GM23338 (cell line): ENCODE measurements at regions not wholly inside any gene's neighbourhood (a gene's known extent, or its start where the extent isn't known, plus 50 kb on each side); places are given as distances from the start of the nearest gene placed in this dataset.

Source experiments
- ATAC-seq: fragments of 200-7000 bp; cut with Tn5 transposase; 3 replicates; pipeline ENCODE4 v1.9.1; 2020
- DNase-seq: peaks from one replicate; pipeline ENCODE4 v3.0.0-alpha.2; 2015; ENCODE audit warnings: low spot score
- H2AFZ ChIP-seq: fragments of 200-600 bp; sonication (generic); 2 replicates; pipeline ENCODE4 v1.8.0; 2016; ENCODE audit warnings: antibody characterized with exemption, mild to moderate bottlenecking, moderate library complexity
- H3F3A ChIP-seq: fragments of 200-600 bp; sonication (generic); replicated peaks from 2 replicates; pipeline ENCODE4 v1.8.0; 2017; ENCODE audit warnings: antibody characterized with exemption, mixed run types, low read depth
- H3K27ac ChIP-seq: fragments of 200-600 bp; sonication (generic); 2 replicates; pipeline ENCODE4 v1.6.1; 2016; ENCODE audit warnings: low read depth
- H3K27me3 ChIP-seq: fragments of 200-600 bp; sonication (generic); 2 replicates; pipeline ENCODE4 v1.8.0; 2016; ENCODE audit warnings: mild to moderate bottlenecking, mixed run types, moderate library complexity; ENCODE audit not compliant: insufficient read depth
- H3K36me3 ChIP-seq: fragments of 200-600 bp; sonication (generic); 2 replicates; pipeline ENCODE4 v1.8.0; 2016; ENCODE audit warnings: mild to moderate bottlenecking; ENCODE audit not compliant: insufficient read depth
- H3K4me1 ChIP-seq: fragments of 200-600 bp; sonication (generic); 2 replicates; pipeline ENCODE4 v1.8.0; 2016; ENCODE audit warnings: mild to moderate bottlenecking, moderate library complexity; ENCODE audit not compliant: insufficient read depth
- H3K4me2 ChIP-seq: fragments of 200-600 bp; sonication (generic); 2 replicates; pipeline ENCODE4 v1.7.1; 2017; ENCODE audit warnings: mixed run types
- H3K4me3 ChIP-seq: fragments of 200-600 bp; sonication (generic); 2 replicates; pipeline ENCODE4 v1.6.1; 2016; ENCODE audit warnings: mixed run types
- H3K79me2 ChIP-seq: fragments of 200-600 bp; sonication (generic); replicated peaks from 2 replicates; pipeline ENCODE4 v1.8.0; 2017; ENCODE audit warnings: mild to moderate bottlenecking; ENCODE audit not compliant: insufficient read depth
- H3K9me2 ChIP-seq: fragments of 200-600 bp; sonication (generic); 2 replicates; pipeline ENCODE4 v1.8.0; 2017; ENCODE audit not compliant: insufficient read depth
- H4K20me1 ChIP-seq: fragments of 200-600 bp; sonication (generic); replicated peaks from 2 replicates; pipeline ENCODE4 v1.8.0; 2017; ENCODE audit warnings: mild to moderate bottlenecking; ENCODE audit not compliant: insufficient read depth
- H3K27ac Mint-ChIP-seq: 2 replicates; pipeline ENCODE4 v1.8.0; 2020; ENCODE audit warnings: inconsistent platforms, mild to moderate bottlenecking, moderate library complexity, mixed read lengths
- H3K27me3 Mint-ChIP-seq: 3 replicates; pipeline ENCODE4 v1.8.0; 2022; ENCODE audit warnings: low read depth, mild to moderate bottlenecking, moderate library complexity, mixed read lengths, inconsistent platforms; ENCODE audit not compliant: insufficient read depth, poor library complexity
- H3K36me3 Mint-ChIP-seq: 3 replicates; pipeline ENCODE4 v1.8.0; 2021; ENCODE audit warnings: low read depth, mild to moderate bottlenecking, inconsistent platforms, moderate library complexity, mixed read lengths
- H3K4me1 Mint-ChIP-seq: 3 replicates; pipeline ENCODE4 v1.8.0; 2020; ENCODE audit warnings: mild to moderate bottlenecking, inconsistent platforms, mixed read lengths
- H3K4me3 Mint-ChIP-seq: 3 replicates; pipeline ENCODE4 v1.8.0; 2021; ENCODE audit warnings: moderate library complexity, mild to moderate bottlenecking, inconsistent platforms, mixed read lengths
- H3K9me3 Mint-ChIP-seq: 3 replicates; pipeline ENCODE4 v1.8.0; 2020; ENCODE audit warnings: moderate library complexity, mild to moderate bottlenecking, inconsistent platforms, mixed read lengths
- EZH2 ChIP-seq: fragments of 200-600 bp; sonication (generic); IDR thresholded peaks from one replicate; pipeline ENCODE4 v1.8.0; 2017; ENCODE audit warnings: antibody characterized with exemption, mild to moderate bottlenecking, low read depth; ENCODE audit not compliant: unreplicated experiment
- EZH2phosphoT487 ChIP-seq: fragments of 200-600 bp; sonication (generic); IDR thresholded peaks from one replicate; pipeline ENCODE4 v1.8.1; 2018; ENCODE audit warnings: antibody characterized with exemption; ENCODE audit not compliant: unreplicated experiment
- JUNB ChIP-seq: IDR thresholded peaks from one replicate; pipeline ENCODE4 v1.6.1; 2016; ENCODE audit warnings: antibody characterized with exemption; ENCODE audit not compliant: unreplicated experiment
- NANOG ChIP-seq: IDR thresholded peaks from 2 replicates; pipeline ENCODE4 v1.6.1; 2016; ENCODE audit warnings: antibody characterized with exemption, borderline replicate concordance
- POLR2AphosphoS5 ChIP-seq: IDR thresholded peaks from 2 replicates; pipeline ENCODE4 v1.6.1; 2016; ENCODE audit warnings: antibody characterized with exemption, low read depth
- REST ChIP-seq: IDR thresholded peaks from one replicate; pipeline ENCODE4 v1.6.1; 2018; ENCODE audit warnings: antibody characterized with exemption; ENCODE audit not compliant: unreplicated experiment
- STAT1 ChIP-seq: IDR thresholded peaks from one replicate; pipeline ENCODE4 v1.6.1; 2016; ENCODE audit warnings: antibody characterized with exemption; ENCODE audit not compliant: unreplicated experiment
- ZNF331 ChIP-seq: fragments of 250-450 bp; sonication (Bioruptor Pico); IDR thresholded peaks from 2 replicates; pipeline ENCODE4 v1.5.0; 2020; ENCODE audit warnings: low read depth, mild to moderate bottlenecking, moderate library complexity
- ZNF462 ChIP-seq: fragments of 250-450 bp; sonication (Bioruptor Pico); IDR thresholded peaks from 2 replicates; pipeline ENCODE4 v1.5.0; 2020; ENCODE audit warnings: mild to moderate bottlenecking, moderate library complexity

DNA sequence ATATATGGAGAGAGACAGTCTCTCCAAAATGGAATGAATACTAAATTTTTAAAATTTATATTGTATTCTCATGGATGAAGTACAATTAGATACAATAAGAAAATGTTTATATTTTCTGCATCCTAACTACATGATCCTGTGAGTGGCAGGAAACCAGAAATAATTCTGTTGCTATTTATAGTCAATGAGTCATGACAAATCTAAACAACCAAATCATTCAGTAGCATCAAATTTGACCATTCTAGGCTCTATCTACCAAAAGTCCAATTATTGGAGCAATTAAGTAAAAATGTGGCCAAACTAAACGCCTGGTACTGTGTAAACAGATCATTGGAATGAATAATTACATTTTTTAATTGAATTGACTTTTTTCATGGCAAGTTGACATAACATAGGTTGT lies 959.8 kb downstream of the EPHA7 start (continued):
- TF ChIP-seq REST: no peak

DNA sequence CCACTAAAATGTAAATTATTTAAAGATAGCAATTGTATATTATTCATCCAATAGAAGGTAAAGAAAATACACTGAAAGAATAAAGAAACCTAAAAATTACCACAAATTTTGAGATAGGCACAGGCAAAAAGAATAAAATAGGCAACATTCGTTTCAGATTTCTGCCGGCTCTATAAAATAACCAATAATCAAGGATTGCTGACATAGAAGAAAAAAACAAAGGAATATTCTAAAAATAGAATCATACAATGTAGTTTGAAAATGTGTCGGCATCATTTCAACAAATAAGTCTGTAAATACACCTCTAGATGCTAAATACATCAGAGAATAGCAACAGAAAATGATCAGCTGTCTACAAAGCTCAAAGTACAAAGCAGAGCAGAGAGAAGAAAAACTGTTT lies 973.3 kb downstream of the EPHA7 start:
- Mint-ChIP-seq H3K36me3 (no peaks in the 10 kb centered on the region), H3K4me1 (no peaks in the 10 kb centered on the region), H3K27ac (no peak overlapping the region), H3K4me3 (no peak overlapping the region), H3K27me3 (peaks cover 1% of the 10 kb centered on the region), H3K9me3 (no peaks in the 10 kb centered on the region)
- DNase-seq (no peak), ATAC-seq (no peak)
- H3K4me1 ChIP-seq: no peaks in the 10 kb centered on the region
- H3K36me3 ChIP-seq: no peaks in the 10 kb centered on the region
- no peaks in the 10 kb centered on the region for H4K20me1 ChIP-seq
- no peak overlapping the region for H3K27ac ChIP-seq
- no peak for TF ChIP-seq REST
- no peak for TF ChIP-seq STAT1
- TF ChIP-seq NANOG: no peak
- TF ChIP-seq POLR2AphosphoS5: no peak
- no peak for TF ChIP-seq ZNF331 (CRISPR knock-in tag)
- TF ChIP-seq EZH2: no peak
- no peak for TF ChIP-seq JUNB
- TF ChIP-seq ZNF462 (CRISPR knock-in tag): no peak
- TF ChIP-seq EZH2phosphoT487: no peak
- no peak overlapping the region for H3K4me3 ChIP-seq
- H3K4me2 ChIP-seq: no peak overlapping the region
- no peaks in the 10 kb centered on the region for H3K79me2 ChIP-seq
- H2AFZ ChIP-seq: no peak overlapping the region
- no peaks in the 10 kb centered on the region for H3F3A ChIP-seq
- H3K9me2 ChIP-seq: no peaks in the 10 kb centered on the region
- H3K27me3 ChIP-seq: no peaks in the 10 kb centered on the region
